ENCODE measurements at regions not wholly inside any gene's neighbourhood (a gene's known extent, or its start where the extent isn't known, plus 50 kb on each side); places are given as distances from the start of the nearest gene placed in this dataset.

GRCh38 chr1:166343276-166343675 is 176.5 kb upstream of the FAM78B start (continued):
- TF ChIP-seq RNF2 (IDR thresholded peaks at IDR 0.05; ENCODE audit: borderline replicate concordance, low read depth, low read length, missing control alignments, poor library complexity, severe bottlenecking) (no peak), ZNF274 (IDR thresholded peaks at IDR 0.05; ENCODE audit: borderline replicate concordance, extremely low read depth, low read length) (no peak), GTF2F1 (IDR thresholded peaks at IDR 0.05; ENCODE audit: borderline replicate concordance, low read depth, low read length) (no peak), RAD21 (IDR thresholded peaks at IDR 0.05 in 1 of 2, conservative IDR thresholded peaks at IDR 0.05 in 1 of 2; ENCODE audit: low read depth in 2 of 2, low read length in 2 of 2) (no peak), POLR2AphosphoS5 (IDR thresholded peaks at IDR 0.05; ENCODE audit: low read depth, low read length) (no peak)
- TF ChIP-seq, protein P1, sequence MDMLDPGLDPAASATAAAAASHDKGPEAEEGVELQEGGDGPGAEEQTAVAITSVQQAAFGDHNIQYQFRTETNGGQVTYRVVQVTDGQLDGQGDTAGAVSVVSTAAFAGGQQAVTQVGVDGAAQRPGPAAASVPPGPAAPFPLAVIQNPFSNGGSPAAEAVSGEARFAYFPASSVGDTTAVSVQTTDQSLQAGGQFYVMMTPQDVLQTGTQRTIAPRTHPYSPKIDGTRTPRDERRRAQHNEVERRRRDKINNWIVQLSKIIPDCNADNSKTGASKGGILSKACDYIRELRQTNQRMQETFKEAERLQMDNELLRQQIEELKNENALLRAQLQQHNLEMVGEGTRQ (IDR thresholded peaks at IDR 0.05; ENCODE audit: low read length) = no peak

Data from H1 (cell line).